Esophagus (tissue), 2 donors: ENCODE measurements at regions not wholly inside any gene's neighbourhood (a gene's known extent, or its start where the extent isn't known, plus 50 kb on each side); places are given as distances from the start of the nearest gene placed in this dataset.

Experiments used
- H3K27ac ChIP-seq, 2 donors: one replicate each; pipeline ENCODE4 v1.5.1; 2013; ENCODE audit warnings: low read depth in 2 of 2, mild to moderate bottlenecking in 2 of 2, inconsistent platforms in 1 of 2, low read length in 1 of 2, moderate library complexity in 1 of 2
- H3K27me3 ChIP-seq, 2 donors: one replicate each; pipeline ENCODE4 v1.6.1; 2013; ENCODE audit warnings: low read length in 2 of 2, control low read depth in 1 of 2, mild to moderate bottlenecking in 1 of 2; ENCODE audit not compliant: insufficient read depth in 2 of 2, control insufficient read depth in 1 of 2
- H3K36me3 ChIP-seq, 2 donors: one replicate each; pipeline ENCODE4 v1.6.1; 2013; ENCODE audit warnings: low read length in 1 of 2; ENCODE audit not compliant: control insufficient read depth in 2 of 2, insufficient read depth in 2 of 2
- H3K4me1 ChIP-seq, 2 donors: one replicate each; pipeline ENCODE4 v1.6.1; 2013; ENCODE audit warnings: low read length in 1 of 2; ENCODE audit not compliant: control insufficient read depth in 2 of 2, insufficient read depth in 2 of 2
- H3K4me3 ChIP-seq, 2 donors: one replicate each; pipeline ENCODE4 v1.5.1; 2013; ENCODE audit warnings: low read length in 2 of 2, mild to moderate bottlenecking in 2 of 2, low read depth in 1 of 2, moderate library complexity in 1 of 2
- H3K9me3 ChIP-seq, 2 donors: one replicate each; pipeline ENCODE4 v1.6.1; 2013; ENCODE audit warnings: mild to moderate bottlenecking in 2 of 2, low read depth in 1 of 2, low read length in 1 of 2, moderate library complexity in 1 of 2; ENCODE audit not compliant: control insufficient read depth in 2 of 2, insufficient read depth in 1 of 2
- WGBS, 2 donors: extraction: QIAGEN DNeasy Blood & Tissue Kit; methylation state at CpG; one replicate each; pipeline ENCODE4 v1.1.7; 2013; 5-methylcytosine and 5-hydroxymethylcytosine counted together
- donor health status: healthy with polysubstance abuse.
- donor health status: Bipolar disorder and iron deficiency.

DNA sequence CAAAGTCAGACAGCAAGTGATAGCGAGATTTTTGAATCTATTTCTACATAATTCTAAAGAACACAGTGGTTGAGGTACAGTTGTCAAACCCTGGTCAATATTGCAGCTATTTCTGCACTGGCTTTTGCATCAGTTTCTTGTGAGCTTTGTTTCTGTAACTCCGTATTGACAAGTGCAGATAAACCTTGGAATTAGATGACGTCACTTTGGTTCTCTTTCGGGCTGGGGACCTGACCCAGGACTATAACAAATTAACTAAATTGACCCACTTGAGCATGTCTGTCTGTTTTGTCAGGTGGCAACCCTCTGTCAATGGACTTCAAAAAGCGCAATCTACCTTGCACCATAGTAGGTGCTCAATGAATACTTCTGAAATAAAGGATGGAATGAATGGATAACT lies 418.4 kb upstream of the SGCD start:
- no peaks in the 10 kb centered on the region for H3K9me3 ChIP-seq
- whole genome bisulfite sequencing, 2 donors = 79 to 84% methylated on average over 5 of the region's 5 CpGs

GRCh38 chr5:155912291-155912690 lies 414.7 kb upstream of the SGCD start:
- H3K4me3 ChIP-seq = no peak overlapping the region
- WGBS, 2 donors = 51 to 68% methylated on average over 5 of the region's 5 CpGs
- H3K4me1 ChIP-seq = no peaks in the 10 kb centered on the region
- no peak overlapping the region for H3K27ac ChIP-seq
- H3K9me3 ChIP-seq = no peaks in the 10 kb centered on the region
- no peaks in the 10 kb centered on the region for H3K27me3 ChIP-seq
- no peaks in the 10 kb centered on the region for H3K36me3 ChIP-seq

More for the DNA sequence above, 418.4 kb upstream of the SGCD start:
- H3K4me1 ChIP-seq = no peaks in the 10 kb centered on the region
- H3K4me3 ChIP-seq = no peak overlapping the region
- H3K27me3 ChIP-seq = no peaks in the 10 kb centered on the region
- H3K27ac ChIP-seq = no peak overlapping the region
- no peaks in the 10 kb centered on the region for H3K36me3 ChIP-seq

DNA sequence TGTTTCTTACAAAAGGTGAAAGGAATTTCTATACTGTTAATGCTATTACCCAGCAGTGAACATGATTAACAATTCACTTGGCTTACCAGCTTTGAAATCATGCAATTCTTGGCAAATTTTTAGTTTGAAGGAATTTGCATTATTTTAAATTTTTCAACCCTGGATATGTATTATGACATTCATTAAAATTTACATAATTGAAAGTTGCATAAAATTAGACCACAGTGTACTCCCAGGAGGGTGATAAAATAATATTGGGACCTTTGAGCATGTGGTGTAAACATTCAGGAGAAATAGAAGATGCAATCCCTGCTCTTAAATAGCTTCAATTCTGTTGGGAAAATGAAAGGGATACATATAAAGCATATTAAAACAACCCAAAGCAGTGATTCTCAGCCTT lies 412.2 kb upstream of the SGCD start:
- H3K9me3 ChIP-seq = no peaks in the 10 kb centered on the region
- no peaks in the 10 kb centered on the region for H3K36me3 ChIP-seq
- H3K27me3 ChIP-seq = no peaks in the 10 kb centered on the region
- H3K27ac ChIP-seq = no peak overlapping the region
- no peaks in the 10 kb centered on the region for H3K4me1 ChIP-seq
- H3K4me3 ChIP-seq = no peak overlapping the region

DNA sequence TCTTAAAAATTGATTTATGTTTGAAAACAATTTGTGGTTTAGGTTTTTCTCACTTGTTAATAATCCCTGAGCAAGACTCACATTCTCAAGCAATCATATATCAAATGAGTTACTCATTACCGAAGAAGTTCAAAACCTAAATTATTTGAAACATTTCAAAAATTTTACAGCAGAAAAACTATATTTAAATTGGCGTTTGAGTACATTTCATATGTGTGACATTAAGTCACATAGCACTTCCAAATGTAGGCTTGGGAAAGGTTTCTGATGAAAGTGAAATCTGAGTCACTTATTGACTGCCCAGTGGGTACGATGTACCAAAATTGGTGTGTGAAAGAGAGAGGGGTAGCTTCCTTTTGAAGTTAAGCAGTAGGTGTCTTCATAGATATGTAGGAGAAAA lies 411.4 kb upstream of the SGCD start:
- no peaks in the 10 kb centered on the region for H3K4me1 ChIP-seq
- H3K27me3 ChIP-seq = no peaks in the 10 kb centered on the region
- H3K36me3 ChIP-seq = no peaks in the 10 kb centered on the region
- H3K27ac ChIP-seq = no peak overlapping the region
- no peaks in the 10 kb centered on the region for H3K9me3 ChIP-seq
- no peak overlapping the region for H3K4me3 ChIP-seq
- 49 to 56% methylated on average over 3 of the region's 3 CpGs for WGBS, 2 donors

DNA sequence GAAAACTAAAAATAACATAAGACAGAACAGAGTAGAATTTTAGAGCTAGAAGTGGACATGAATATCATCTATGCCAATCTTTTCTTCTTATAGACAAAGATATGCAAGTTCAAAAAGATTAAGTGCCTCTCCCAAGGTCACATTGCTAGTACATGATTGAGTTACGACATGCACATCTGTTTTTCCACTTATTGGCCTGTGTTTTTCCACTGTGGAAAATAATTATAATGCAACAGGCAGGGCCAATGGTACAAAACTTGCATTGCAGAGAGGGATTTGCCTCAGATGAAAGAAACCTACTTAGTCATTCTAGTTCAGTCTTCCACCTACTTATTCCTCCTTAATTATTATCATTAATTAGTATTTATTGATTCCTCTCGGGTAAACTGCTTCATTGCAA lies 407.8 kb upstream of the SGCD start:
- H3K4me3 ChIP-seq = no peak overlapping the region
- H3K9me3 ChIP-seq = no peaks in the 10 kb centered on the region
- H3K36me3 ChIP-seq = no peaks in the 10 kb centered on the region
- H3K27me3 ChIP-seq = no peaks in the 10 kb centered on the region
- H3K27ac ChIP-seq = no peak overlapping the region
- WGBS, 2 donors = 74 to 79% methylated on average over 2 of the region's 2 CpGs
- no peaks in the 10 kb centered on the region for H3K4me1 ChIP-seq

- Histone ChIP-seq H3K4me3 (no peak overlapping the region), H3K36me3 (no peaks in the 10 kb centered on the region), H3K27ac (no peak overlapping the region), H3K27me3 (no peaks in the 10 kb centered on the region), H3K9me3 (no peaks in the 10 kb centered on the region), H3K4me1 (no peaks in the 10 kb centered on the region)
- 83 to 85% methylated on average over 2 of the region's 2 CpGs for WGBS, 2 donors
Measured at GRCh38 chr5:155919725-155920124, 407.2 kb upstream of the SGCD start.

- Histone ChIP-seq H3K36me3 (no peaks in the 10 kb centered on the region), H3K4me3 (no peak overlapping the region), H3K9me3 (no peaks in the 10 kb centered on the region), H3K27me3 (no peaks in the 10 kb centered on the region), H3K4me1 (no peaks in the 10 kb centered on the region), H3K27ac (no peak overlapping the region)
- 64 to 80% methylated on average over 3 of the region's 3 CpGs for WGBS, 2 donors
Measured at GRCh38 chr5:155921621-155922020, 405.3 kb upstream of the SGCD start.

DNA sequence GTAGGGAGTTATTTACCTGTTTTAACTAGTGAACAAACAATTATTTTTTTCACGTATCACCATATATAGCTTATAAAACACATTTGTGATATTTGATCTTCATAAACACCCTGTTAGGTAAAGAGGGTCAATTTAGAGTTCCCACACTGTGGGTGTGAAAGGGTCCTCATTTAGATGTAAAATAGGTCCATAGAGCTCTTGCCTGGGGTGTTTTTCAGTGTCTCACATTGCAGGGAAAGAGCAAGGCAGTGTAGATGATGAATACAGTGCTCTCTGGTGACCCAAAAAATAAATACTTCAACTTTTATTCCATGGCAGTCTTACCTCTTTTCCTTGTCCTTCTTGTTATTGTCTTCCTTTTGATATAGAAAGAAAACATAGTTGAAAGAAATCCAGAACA lies 403.2 kb upstream of the SGCD start:
- Histone ChIP-seq H3K27me3 (no peaks in the 10 kb centered on the region), H3K27ac (no peak overlapping the region), H3K4me3 (no peak overlapping the region), H3K9me3 (no peaks in the 10 kb centered on the region), H3K36me3 (no peaks in the 10 kb centered on the region), H3K4me1 (no peaks in the 10 kb centered on the region)
- 77 to 84% methylated on average over 1 of the region's 1 CpG for WGBS, 2 donors

DNA sequence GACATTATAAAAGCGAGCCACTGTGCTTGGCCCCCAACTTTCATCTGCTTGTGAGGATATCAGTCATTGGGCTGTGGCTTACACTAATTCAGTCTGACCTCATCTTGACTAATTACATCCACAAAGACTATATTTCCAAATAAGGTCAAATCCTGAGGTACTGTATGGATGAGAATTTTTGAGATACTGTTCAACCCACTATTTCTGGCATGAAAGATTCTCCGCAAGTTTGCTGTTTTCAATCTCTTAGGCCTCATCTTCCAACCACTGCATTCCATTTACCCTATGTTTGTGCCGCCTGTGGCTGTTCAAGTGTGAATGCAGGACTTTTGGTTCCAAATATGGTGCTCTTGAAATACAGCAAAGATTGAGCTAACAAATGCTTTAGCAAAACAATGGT lies 400.9 kb upstream of the SGCD start:
- H3K36me3 ChIP-seq = no peaks in the 10 kb centered on the region
- 88 to 90% methylated on average over 3 of the region's 3 CpGs for WGBS, 2 donors
- H3K4me1 ChIP-seq = no peaks in the 10 kb centered on the region
- no peaks in the 10 kb centered on the region for H3K9me3 ChIP-seq
- no peaks in the 10 kb centered on the region for H3K27me3 ChIP-seq
- no peak overlapping the region for H3K27ac ChIP-seq
- H3K4me3 ChIP-seq = no peak overlapping the region

GRCh38 chr5:155926766-155927165 lies 400.2 kb upstream of the SGCD start:
- no peaks in the 10 kb centered on the region for H3K4me1 ChIP-seq
- no peaks in the 10 kb centered on the region for H3K9me3 ChIP-seq
- 96 to 97% methylated on average over 2 of the region's 2 CpGs for WGBS, 2 donors
- no peak overlapping the region for H3K27ac ChIP-seq
- H3K4me3 ChIP-seq = no peak overlapping the region
- no peaks in the 10 kb centered on the region for H3K27me3 ChIP-seq
- H3K36me3 ChIP-seq = no peaks in the 10 kb centered on the region
